HK-2 (cell line): ENCODE measurements at regions not wholly inside any gene's neighbourhood (a gene's known extent, or its start where the extent isn't known, plus 50 kb on each side); places are given as distances from the start of the nearest gene placed in this dataset.
A peak's percentile ranks its signal among the peaks of the same experiment; 100 is the strongest.
"Not testable (repeated sequence)": the region's sequence is repeated elsewhere in the genome, so short reads cannot be mapped to it uniquely, and the experiment has no call there.

Experiments
- DNase-seq: peaks from one replicate; pipeline ENCODE4 v3.0.0-alpha.2; 2018; ENCODE audit not compliant: unreplicated experiment

DNA sequence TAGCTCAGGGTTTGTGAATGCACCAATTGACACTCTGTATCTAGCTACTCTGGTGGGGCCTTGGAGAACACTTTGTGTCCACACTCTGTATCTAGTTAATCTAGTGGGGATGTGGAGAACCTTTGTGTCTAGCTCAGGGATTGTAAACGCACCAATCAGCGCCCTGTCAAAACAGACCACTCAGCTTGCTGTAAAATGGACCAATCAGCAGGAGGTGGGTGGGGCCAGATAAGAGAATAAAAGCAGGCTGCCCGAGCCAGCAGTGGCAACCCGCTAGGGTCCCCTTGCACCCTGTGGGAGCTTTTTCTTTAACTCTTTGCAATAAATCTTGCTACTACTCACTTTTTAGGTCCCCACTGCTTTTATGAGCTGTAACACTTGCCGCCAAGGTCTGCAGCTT lies 115.6 kb upstream of the MBNL1 start:
- DNase-seq, result not testable (repeated sequence)

DNA sequence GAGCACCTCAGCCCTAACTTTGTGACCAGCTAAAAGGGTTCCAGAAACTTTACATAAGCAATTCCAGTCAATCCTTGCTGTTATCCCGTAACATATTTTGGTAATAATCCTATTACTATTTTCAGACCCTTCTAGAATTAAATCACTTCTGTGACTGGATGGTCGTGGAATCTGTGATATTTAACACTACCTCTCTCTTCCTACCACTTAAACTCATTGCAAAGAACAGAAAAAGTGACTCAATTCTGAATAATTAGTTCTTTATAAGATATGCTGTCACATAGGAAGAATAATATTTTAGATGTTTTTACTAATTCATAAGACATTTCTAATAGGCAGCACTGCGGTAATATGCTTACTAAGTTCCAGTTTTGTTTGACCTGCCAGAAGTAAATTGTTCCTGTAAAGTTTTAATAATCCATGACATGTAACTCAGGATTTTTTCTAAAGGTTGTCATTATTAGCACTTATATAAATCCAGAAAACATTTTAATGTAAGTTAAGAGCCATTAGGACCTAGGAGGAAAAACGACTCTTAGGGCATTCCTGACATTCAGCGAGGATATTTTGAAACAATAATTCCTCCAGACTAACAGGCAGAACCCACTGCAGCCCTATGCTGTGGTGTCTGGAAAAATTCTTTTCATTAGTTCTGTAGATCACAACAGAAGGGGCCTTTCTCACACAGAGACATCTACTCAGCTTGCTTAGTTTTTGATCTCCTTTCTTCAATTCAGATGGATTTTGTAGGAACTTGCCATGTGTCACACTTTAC lies 113.3 kb upstream of the MBNL1 start:
- no peak for DNase-seq

DNA sequence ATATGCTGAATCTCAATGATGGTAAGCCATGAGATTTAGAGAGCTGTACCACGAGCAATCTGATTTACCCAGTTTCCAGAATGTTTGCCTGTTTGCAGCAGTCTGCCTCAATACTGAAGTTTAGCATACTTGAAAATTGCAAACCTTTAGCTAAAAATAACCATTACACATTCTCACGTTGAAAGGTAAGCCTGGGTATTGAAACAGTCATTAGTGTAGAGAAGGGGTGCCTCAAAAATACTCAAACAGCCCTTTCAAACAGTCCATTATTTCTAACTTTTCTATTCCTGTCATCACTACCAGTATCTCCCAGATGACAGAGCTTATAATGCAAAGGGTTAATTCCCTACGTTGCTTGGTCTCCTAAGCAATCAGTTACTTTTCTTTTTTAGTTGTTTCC lies 111.8 kb upstream of the MBNL1 start:
- no peak for DNase-seq

DNA sequence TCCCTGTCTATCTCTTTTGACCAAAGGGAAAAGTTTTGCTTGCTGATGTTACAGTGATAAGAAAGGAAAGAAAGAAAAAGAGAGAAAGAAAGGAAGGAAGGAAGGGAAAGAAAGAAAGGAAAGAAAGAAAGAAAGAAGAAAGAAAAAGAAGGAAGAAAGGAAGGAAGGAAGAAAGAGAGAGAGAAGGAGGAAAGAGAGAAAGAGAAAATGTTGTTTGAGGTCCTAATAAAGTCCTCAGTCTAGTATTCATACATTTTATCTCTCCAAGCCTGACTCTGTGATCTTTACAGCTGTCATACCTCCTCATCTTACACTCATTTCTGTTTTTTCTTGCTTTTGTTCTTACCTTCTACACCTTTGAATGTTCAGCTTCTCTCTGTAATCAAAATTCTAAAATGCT lies 111.4 kb upstream of the MBNL1 start:
- DNase-seq, result no peak

DNA sequence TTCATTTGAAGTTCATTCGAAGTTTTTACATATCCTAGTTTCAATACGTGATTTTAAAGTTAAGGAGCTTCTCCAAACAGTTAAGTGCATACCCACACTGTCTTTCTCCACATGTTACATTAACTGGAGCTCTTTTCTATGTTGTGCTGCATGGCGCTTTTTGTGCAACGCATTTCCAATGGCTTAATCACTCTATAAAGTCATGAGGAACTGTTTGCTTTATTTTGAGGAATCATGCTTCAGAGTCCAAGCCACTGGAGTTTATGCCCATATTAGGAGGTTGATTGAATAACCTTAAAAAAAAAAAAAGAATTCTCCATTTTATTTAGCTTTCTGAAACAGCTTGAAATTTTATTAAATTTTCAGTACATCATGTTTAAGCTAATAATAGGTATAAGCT lies 109.4 kb upstream of the MBNL1 start:
- peak; percentile 7 for DNase-seq

DNA sequence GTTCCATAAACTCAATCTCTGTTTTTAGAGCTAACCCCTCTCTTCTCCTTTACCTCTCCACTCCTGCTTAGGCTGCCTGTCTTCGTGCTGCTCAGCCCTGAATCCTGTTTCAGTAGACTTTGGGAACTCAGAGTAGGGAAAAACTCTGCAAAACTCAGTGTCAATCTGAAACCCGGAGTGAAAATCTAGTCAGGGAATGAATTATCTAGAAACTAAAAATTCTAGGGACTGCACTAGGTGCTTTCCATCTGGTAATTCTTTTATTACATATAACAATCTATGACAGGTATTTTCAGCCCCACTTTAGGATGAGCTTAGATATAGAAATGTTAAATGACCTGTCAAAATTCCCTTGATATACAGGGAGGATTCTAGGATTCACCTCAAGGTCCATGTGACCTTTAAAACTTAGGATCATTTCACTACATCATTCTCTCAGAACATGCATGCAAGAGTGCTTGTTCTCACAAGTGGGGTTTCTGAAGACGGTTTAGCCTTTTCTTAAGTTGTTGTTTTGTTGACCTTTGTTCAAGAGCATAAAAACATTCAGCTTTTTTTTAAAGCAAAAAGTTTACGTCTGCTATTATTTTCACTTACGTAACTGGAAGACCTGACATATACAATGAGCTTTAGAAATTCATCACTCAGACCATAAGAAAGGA lies 108.2 kb upstream of the MBNL1 start:
- no peak for DNase-seq

DNA sequence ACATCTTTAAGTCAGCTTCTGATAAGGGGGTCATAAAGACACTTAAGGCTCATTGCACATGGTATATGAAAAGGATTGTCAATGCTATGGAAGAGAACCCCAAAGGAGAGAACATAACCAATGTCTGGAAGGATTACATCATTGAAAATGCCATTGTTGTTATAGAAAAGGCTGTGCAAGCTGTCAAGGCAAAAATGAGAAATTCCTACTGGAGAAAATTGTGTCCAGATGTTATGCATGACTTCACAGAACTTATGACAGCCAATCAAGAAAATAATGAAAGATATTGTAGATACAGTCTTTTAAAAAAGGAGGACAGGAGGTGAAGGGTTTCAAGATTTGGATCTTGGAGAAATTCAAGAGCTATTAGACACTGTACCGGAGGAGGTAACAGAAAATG lies 96.3 kb upstream of the MBNL1 start:
- no peak for DNase-seq

DNA sequence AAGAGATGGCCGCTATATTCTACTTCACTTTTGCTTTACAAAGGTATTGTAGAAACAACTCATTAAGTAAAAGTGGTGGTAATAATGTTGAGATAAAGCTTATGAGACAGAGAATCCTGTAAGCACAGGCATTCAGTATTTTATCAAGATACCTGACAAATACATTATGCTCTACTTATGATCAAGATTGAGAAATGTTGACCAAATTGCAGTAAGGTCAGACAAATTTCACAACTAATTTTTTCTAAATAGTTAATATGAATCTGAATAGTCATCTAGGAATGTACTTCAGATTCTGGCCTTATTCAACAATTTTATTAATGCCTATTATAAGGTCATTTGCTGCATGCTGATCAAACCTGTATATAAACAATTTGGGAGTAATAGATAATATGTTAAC lies 95.1 kb upstream of the MBNL1 start:
- DNase-seq, result no peak

DNA sequence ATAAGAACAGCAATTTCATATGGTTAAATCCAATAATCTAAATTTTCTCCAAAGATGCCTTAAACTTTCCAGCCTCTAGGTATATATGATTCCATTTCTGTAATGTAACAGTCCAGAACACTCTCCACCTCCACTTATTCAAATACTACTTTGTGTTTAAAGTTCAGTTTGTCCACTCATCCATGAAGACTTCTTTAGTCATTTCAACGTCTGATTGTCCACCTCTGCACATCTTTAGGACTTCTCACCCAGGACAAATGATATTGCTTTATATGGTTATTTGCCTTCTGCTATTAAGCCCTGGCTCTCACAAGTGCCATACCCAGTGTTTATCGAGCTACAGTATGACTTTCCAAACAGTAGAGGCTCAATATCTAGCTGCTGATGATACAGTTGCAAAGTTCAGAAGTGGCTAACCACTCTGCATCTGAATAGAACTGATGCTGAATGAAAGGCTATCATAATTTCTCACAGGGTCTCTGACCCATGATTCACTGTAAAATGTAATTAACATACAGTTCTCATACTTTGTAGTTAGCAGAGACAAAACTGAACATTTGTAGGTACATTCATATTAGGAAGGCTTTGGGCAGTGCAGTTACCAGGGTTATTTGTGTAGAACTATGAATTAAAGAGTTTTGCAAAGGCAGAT lies 93.7 kb upstream of the MBNL1 start:
- no peak for DNase-seq

DNA sequence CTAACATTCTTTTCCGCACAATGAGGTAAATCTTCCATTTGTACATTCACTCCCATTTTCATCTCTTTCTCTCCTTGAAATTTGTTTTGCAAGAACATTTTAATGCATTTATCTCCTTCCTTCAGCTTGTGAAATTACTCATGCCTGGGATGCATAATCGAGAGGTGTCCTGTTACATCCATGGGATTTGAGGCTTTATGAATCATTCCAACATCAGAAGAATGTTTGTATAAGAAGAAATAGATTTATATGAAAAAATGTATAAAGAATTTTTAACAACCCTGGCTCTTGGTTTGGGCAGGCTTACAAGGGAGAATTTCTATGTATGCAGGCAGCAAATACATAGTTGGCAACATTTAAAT lies 93.2 kb upstream of the MBNL1 start:
- DNase-seq, result no peak

DNA sequence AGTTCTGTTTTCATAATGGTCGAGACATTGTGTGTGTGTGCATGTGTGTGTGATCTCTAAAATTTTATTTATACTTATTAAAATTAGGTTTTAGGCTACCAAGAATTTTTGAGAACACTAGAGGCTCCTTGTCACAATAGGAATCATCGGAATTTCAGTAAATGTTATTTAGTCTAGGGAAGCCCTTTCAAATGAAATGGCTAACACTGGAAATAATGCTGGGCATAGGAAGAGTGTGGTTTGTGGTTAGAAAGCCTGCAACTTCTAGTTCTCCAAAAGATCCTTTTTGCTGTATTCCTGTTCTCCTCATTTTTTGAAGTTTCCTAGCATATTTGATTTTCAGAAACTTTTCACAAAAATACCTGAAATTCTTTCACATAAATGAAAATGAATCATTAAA lies 92.5 kb upstream of the MBNL1 start:
- no peak for DNase-seq

DNA sequence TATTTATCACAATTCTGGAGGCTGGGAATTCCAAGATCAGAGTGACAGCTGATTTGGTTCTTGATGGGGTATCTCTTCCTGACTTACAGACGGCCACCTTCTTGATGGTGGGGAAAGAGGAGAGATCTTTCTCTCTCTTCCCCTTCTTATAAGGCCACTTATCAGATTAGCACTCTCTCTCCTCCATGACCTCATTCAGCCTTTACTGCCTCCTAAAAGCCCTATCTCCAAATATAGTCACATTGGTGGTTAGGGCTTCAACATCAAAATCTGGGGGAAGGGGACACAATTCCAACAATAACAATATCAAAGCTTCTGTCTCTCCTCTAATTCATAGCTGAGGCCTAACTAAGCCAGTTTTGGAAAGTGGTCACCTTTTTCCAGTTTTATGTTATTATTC lies 91.7 kb upstream of the MBNL1 start:
- no peak for DNase-seq

DNA sequence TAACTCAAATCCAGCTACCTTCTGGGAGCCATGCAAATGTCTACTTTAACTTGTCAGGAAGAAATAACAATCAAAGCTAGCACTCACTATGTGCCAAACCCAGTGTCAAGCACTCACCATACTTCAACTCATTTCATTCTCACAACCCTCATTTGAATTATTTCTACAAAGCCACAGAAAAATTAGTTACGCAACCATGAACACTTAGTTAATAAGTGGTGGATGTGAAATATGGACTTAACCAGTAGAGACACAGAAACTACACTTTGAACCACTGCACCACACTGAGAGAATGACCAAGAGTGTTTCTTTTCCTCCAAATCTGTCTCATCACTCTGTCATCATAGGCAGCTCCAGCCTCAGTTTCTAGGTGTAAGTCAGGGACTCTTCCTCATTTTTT lies 91.0 kb upstream of the MBNL1 start:
- DNase-seq, result no peak

DNA sequence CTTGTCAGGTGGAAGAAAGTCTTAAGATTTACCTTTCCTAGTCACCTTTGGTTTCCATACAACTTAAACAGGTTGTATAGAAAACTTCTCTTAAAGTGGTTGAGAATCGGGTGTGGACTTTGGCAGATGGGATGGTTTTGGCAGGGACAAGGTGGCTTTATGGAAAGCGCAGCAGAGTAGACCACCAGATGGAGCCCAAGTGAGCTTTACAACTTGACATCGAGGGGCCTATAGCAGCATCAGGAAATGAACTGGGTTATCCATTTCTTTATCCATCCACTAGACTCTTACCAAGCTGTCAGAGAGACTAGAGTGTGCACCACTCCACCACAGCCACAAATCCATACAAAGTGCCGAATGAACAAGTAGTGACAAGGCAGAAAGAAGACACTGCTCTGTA lies 85.3 kb upstream of the MBNL1 start:
- DNase-seq, result peak; percentile 25

DNA sequence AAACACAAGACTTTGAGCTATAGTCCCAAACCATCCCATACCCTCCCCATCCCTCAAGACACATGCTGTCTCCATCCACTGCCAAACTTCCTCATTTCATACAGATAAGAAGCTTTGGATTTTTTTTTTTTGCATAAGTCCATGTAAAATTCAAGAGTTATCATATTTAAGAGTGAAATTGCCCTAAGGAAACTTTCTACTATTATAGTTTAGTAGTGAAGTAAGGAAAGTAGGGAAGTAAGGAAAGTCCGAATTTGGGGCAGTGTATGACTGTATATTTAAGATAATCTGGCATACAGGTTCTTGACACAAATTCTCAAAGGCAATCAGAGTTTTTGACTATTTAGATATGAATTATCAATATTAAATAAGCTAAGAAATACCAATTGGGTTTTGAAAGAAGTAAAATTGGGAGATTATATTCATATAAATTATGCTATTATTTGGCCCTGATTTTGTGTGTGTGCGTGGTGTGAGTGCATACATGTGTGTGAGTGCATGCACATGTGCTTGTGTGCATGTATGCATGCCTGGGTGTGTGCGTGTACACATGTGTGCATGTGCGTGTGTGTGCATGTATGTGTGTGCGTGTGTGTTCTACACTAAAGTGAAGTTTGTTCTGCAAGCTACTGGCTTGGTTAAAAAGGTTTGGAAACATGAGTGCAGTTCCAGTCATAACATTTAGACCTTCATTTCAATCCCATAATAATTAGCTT lies 83.6 kb upstream of the MBNL1 start:
- no peak for DNase-seq

DNA sequence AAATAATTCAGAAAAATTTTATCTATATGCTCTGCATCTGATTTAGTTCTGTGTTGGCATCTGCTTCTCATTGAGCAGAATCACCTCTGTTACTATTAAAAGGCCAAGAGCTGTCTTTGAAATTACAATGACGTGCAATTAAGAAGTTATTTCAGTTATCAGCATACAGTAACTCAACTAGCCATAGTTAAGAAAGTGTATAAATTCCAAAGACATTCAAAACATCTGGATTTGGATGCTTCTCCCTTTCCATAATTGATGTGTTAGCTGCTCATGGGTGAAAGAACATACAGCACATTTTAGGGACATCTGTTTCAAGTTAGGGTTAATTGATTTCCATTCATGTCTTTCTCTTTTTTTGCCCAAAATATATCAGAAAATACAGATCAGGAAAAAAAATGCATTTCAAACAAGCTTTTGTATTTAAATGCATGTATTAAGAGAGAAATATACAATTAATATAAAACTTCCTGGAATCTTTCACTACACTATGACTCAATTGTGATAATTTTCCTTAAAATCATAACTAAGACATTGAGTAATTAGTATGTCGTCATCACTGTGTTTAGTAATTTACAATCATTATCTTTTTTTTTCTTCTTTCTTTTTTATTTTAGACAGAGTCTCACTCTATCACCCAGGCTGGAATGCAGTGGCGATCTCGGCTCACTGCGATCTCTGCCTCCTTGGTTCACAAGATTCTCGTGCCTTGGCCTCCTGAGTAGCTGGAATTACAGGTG lies 82.7 kb upstream of the MBNL1 start:
- DNase-seq, result no peak

DNA sequence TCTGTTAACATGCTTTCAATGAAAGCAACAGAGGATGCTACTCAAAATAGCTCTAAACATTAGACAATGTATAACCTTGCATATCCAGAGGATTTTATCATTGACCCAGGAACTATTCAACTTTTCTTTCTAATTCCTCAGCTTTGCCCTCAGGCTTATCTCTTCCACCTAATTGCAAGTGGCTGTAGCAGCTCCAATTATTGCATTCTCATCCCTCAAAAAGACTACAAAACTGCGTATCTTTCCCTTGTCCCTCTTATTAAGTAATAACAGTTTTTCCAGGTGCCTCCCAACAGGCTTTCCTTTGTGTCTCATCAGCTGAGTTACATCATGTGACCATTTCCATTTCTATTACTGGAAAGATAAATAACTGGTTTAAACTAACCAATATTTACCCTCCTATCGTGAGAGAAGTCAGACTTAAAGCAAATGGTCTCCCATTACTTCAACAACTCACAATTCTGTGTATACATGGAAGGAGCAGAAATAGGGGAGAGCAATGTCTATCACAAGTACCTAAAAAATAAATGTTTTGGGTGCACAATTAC lies 78.0 kb upstream of the MBNL1 start:
- DNase-seq, result no peak

DNA sequence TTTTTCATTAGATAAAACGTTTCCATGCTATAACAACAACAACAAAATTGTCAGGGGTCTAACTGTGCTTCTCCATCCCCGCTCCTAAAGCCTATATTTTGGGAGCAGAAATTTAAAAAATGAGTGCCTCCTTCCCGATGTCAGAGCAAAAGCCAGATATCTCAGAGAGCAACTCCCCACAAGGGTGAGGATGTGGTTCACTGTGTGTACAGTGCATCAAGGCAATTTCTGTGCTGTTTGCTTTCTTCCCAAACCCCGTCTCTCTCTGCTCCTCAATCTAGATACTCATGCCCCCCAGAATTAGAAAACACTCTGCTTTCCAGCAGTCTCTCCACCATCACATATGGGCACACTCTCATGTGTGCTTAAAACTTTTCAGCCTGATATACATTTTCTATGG lies 76.7 kb upstream of the MBNL1 start:
- no peak for DNase-seq

DNA sequence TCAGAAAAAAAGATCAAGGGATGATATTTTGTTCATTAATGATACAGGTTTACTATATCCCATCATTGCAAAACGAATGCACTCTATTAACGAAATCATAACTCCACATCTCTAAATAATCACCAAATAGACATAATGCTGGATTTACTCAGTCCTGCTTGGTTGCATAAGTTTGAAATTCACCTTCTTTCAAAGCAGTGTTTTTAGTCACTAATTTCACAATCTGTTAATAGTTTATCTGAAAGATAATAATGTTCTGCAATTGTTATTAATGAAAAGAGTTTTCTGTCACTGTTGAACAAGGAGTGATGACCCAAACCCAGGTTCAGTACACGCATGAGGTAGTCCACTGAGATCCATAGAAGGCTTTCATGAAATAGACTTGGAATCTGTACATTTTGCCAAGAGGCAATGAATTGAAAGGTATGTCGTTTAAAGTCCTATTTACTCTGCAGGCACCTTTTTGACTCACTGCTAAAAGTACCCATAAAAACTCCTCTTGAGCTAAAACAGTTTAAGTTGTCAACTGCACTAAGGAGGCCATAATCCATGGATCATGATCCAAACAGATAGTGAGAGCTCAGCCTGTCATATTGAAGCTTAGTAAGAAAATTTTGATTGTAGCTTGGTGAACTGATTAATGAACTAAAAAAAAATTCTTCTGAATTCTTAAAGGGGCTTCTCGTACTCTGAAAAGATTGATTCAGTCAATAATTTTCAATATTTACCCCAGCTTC lies 75.6 kb upstream of the MBNL1 start:
- no peak for DNase-seq

DNA sequence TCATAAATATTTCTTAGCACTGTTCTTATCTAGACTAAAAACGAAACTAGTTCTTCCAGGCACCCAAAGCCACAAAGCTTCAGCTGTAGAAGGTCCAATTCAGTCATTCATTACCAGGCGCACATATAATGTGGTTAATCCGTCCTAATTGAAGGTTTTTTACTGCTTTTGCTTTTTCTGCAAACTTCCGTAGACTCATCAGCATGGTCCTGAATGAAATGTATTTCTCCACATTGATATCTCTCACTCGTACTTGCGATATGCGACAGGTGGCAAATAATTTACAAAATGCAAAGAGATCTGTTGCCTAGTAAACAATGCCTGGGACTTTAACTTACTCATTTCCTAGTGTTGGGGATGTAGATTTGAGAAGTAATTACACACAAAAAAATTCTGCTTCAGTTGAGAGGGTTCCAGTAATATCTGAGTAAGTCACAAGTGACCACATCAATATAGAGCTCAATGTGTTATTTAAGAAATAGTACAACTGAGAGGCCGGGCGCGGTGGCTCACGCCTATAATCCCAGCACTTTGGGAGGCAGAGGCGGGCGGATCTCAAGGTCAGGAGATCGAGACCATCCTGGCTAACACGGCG lies 75.0 kb upstream of the MBNL1 start:
- DNase-seq, result no peak

DNA sequence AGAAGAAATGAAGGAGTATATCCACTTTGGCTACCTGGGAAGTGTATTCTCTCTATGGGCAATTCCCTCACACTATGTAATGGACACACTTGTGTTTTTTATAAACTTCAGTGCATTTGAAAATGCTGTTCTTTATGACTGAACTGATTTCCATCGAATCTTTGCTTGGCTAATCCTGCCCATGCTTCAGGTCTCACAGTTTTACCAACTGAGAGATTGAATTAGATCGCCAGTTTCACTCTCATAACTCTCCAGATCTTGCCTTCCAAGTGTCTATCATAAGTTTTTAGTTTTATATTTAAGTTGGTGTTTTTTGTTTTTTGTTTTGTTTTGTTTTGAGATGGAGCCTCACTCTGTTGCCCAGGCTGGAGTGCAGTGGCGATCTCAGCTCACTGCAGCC lies 73.5 kb upstream of the MBNL1 start:
- no peak for DNase-seq
